Left kidney (tissue), 1 donor: ENCODE measurements at regions not wholly inside any gene's neighbourhood (a gene's known extent, or its start where the extent isn't known, plus 50 kb on each side); places are given as distances from the start of the nearest gene placed in this dataset.

Experiments used
- DNase-seq: peaks from one replicate; pipeline ENCODE4 v3.0.0-alpha.2; 2013

DNA sequence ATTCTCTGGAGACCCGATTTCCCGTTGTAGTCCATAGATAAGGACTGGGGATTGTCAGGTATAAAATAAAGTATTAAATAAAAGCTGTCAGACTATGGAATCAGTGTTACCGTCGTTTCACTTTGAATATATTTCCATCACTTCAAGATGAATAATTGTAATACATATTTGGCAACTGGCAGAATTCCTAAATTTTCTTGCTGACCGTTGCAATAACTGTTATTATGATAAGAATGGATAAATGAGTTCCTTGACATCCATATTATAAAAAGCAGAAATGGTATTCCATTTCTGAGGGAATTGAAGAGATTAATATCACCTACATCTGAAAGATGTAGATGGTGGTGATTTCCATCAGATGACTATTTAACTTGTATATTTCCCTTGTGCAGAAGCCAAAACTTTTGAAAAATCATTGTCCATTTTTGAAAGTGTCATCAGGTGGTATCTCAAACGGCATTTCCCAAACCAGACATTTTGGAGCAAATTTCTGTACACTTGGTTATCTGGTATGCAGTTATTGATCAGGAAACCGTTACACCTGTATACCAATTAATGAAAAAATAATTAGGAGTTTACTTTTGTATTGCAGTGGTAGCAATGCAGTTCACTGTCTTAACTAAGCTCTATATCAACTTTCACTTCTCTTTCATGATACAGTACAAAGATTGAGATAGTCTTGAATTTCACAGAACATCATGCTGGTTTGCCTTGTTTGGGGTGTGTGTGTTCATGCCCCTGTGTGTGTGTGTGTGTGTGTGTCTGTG lies 878.5 kb downstream of the PCDH18 start:
- DNase-seq: no peak

DNA sequence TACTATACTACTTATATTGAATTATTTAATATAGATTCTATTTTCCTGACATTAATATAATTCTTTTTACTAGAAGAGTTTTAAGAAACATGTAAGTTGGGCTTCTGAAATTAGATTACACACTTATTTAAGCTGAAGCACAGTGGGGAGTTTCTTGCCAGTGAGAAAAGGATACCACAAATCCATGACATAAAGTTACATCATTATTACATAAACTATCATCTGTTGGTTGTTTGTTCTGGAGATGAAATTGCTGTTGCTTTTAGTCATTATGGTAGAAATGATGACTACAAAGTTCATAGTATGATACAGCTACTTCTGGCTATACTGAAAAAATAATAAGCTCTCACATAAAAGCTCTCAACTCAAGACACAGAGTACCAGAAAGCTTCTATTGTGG lies 880.4 kb downstream of the PCDH18 start:
- DNase-seq: no peak

DNA sequence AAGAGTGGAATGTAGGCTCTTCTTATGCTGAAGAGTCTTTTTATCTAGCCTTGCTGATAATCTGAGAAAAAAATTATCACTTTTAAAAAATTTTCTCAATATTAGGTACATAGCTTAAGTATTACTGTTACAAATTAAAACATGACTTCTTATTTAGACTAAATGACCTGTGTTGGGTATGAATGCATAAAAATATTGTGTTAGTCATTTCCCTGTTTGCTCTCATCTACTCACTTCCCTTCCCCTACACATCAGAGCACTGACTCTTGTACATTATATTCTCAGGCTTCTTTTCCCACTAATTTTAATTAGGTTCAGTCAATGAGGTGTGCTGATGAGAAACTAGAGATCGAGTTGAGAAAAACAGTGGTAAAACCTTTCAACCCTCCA lies 881.0 kb downstream of the PCDH18 start:
- no peak for DNase-seq

DNA sequence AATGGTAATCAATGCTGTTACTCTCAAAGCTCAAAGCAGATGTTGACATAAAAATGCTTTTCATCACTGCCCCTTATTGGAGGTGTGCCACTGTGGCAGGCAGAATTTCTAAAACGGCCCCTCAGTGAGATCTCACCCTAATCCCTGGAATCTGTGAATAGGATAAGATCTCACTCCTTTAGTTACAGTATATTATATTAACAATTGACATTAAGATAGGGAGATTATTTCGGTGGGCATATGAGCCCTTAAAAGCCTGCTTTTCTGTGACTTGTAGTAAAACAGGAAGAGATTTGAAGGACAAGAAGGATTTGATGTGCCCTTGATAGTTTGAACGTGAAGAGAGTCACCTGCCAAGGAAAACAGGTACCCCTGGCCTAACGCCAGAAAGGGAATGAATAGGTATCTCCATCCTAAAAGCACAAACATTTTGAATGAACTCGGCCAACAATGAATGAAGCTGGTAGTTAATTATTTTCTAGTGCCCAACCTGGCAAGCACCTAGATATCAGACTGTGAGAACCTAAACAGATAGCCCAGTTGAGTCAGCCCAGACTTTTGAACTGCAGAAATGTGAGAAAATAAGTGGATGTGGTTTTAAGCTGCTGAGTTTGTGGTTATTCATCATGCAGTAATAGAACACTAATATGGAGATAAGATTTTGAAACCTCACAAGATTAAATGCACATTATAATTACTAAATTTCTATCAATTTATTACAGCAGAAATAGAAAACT lies 881.6 kb downstream of the PCDH18 start:
- DNase-seq: no peak

DNA sequence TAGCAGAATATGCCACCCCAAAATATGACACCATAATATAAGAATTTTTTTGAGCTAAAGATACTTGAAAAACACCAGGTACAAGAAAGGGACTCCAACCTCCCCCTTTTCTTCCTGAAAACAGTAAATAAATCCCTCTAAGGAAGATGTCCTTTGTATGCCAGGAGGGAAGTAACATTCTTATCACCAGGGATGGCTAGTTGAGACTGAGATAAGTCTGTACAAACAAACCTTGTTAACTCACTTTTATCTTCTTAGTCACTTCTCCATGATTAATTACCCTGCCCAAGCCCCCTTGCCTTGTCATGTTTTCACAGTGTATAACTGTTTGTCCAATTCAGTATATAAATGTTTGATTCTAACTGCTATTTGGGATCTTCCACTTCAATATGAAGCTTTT lies 888.0 kb downstream of the PCDH18 start:
- no peak for DNase-seq

DNA sequence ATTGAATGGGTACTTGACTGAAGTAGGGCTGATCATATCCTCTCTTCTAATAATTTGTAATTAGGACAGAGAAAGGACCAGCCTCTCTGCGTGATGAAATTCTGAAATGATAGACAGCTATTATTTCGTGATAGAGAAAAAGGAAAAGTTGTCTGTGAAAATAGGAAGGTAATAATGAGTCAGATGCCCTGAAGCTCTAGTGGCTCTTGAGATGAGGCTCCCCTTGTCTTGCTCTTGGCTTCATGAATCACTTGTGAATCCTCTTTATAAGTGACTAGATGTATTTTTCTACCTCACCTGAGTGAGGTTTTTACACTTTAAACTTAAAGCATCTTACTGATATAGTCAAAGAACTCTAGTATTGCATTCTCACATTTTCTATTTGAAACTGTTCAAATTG lies 888.9 kb downstream of the PCDH18 start:
- DNase-seq: no peak

DNA sequence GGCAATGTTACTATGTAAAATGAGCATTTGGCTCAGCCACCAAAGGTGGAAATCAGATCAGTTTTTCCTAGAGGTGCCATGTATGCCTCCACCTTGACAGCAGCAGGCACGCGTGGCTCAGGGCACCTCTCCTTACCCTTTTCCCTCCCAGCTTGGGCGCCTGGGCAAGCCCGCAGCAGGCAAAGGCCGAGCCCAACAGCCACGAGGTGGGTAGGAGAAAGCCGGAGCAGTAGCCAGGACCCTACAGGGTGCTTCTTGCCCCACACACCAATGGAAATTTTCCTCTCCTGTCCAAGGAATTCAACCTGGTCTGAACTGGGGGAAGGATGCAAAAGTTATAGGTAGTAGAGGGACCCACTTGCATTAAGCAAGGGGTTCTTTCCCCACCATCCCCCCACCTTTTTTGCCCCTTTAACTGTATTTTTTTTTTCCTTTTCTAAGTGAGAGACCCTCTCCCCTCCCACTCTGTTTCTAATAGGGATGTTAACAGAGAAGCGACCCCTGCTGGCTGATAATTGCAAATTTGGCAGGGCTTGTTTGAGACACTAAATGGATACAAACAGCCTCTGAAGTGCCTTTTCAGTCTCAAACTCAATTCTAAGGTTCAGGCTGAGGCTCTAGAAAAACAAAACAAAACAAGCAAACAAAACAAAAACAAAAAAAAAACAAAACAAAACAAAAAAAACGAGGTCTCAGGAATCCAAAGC lies 895.1 kb downstream of the PCDH18 start:
- no peak for DNase-seq

DNA sequence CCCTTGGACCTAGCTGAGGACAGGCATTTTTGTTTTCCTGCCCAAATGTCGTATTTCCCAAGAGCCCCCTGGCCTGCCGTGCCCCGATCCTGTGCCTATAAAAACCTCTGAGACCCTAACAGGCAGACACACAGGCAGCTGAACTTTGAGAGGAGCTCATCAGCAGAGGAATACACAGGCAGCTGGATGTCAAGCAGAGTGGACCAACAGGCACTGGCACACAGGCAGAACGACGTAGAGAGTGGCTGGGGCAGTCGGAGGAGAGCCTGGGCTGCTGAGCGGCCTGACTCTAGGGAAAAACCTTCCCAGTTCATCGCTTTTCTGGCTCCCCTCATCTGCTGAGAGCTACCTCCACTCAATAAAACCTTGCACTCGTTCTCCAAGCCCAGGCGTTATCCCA lies 896.1 kb downstream of the PCDH18 start:
- no peak for DNase-seq

DNA sequence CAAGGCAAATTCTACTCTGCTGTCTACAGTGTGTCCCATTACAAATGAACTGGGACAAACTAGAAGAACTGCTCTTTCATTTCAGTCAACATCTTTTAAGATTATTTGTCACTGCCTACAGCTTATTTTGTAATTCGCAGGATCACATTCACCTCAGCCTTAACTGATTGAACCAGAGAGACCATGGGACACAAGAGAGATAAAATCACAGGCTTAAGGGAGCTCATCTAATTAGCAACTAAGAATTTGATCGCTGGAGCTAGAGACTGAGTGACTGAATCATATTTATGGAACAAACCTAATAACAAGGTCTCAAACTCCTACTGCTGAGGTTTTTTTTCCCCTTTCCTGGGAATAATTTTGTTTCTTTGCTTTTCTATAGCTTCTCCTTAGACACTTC lies 898.2 kb downstream of the PCDH18 start:
- DNase-seq: no peak

DNA sequence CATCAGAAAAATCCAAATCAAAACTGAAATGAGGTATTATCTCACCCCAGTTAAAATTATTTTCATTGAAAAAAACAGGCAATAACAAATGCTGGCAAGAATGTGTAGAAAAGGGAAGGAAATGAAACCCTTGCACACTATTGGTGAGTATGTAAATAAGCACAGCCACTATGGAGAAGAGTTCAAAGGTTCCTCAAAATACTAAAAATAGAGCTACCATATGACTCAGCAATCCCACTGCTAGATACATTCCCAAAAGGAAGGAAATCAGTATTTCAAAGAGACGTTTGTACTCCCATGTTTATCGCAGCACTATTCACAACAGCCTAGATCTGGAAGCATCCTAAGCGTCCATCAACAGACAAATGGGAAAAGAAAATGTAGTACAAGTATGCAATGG lies 932.4 kb downstream of the PCDH18 start:
- DNase-seq: no peak

DNA sequence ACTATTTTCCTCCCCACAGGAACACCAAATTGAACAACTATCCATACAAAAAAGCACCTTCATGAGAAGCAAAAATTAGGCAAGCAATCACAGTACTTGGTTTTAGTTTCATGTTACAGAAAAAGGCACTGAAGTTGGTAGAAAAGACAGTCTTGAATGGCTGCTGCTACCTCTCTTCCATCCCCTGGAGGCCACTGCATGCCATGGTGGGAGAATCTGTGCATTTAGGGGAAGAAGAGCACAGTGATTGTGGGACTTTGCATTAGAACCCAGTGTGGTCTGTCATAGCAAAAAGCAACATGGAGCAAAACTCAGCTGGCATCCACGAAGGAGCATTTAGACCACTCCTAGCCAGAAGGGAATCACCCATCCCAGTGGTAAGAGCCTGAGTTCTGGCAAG lies 941.9 kb downstream of the PCDH18 start:
- no peak for DNase-seq

DNA sequence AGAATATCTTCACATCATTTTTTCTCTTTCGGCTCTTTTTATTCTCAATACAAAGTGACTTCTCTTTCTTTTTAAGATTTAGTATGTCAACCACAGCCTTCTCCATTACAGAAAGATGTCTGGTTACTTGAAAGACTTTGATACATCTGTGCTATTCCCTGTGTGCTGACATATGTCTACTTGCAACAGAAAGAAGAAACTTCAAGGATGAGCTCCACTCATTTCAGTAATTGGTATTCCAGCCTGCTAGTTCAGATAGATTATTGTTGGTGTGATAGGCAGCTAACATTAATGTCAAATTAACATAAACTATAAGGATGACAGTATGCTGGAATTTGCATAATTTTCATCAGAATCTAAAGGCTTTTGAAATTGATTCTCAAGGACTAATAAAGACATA lies 948.7 kb downstream of the PCDH18 start:
- DNase-seq: no peak

DNA sequence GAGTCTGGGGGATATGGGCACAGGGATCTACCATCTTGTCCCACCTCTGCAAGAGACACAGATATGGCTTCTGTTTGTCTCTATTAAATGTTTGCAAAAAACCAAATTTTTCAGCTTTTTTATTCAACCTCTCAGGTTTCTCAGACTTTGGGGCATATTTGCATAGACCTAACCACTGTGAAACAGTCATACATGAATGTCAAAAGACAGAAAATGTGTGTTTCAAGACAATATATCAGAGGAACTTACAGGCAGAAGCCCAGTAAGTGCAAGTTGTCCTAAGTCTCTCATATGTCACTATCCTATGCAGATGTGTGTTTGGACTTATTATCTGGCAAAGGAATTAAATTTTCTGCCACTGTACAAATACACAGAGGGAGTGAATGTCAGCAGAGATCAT lies 951.2 kb downstream of the PCDH18 start:
- DNase-seq: no peak

DNA sequence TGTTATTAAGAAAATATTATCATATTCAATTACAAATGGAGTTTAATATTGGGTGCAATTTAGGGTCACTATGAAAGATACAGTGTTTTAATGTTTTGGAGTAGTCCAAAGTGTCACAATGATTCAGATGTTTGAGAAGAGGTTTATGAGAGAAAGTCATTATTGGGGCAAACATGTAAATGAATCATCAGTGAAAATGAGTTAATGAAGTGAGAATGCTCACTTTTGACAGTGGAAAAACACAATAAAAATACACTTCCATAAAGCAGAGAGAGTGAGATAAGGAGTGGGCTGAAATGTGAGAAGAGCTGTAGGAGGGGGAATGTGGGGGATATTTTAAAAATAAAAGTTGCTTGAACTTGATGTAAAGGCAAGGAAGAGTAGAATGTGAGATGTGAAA lies 957.1 kb downstream of the PCDH18 start:
- DNase-seq: no peak

DNA sequence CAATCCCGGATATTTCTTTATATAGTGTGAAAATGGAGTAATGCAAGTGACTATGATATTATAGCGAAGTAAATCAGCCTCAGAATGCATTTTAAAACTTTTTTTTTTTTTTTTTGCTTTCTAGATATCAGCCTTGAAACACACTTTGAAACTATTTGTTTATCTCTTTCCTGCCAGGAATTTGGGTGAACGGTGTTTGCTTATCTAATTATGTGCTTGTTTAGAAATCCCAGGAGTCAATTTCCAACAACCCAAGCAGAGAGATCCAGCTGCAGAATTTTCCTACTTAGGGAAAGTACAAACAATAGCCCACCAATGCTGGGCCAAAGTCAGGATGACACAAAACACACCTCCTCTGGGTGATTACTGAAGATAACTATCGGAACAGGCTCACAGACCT lies 958.8 kb downstream of the PCDH18 start:
- no peak for DNase-seq

DNA sequence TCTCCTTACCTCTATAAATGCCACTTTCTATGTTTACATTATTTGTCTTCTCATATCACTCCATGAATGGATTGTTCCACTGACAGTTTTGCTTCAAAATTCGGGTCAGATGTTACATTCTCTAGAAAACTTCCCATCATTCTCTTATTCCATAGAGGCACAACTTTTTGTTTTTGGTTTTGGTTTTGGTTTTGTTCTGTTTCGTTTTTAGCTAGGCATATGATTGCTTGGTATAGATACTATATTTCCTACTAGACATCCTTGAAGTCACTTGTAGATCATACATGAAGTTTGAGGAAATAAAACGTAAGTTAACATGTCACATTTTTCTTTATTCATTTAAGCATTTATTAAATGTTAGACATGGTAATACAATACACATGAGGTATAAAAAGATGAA lies 961.0 kb downstream of the PCDH18 start:
- no peak for DNase-seq

DNA sequence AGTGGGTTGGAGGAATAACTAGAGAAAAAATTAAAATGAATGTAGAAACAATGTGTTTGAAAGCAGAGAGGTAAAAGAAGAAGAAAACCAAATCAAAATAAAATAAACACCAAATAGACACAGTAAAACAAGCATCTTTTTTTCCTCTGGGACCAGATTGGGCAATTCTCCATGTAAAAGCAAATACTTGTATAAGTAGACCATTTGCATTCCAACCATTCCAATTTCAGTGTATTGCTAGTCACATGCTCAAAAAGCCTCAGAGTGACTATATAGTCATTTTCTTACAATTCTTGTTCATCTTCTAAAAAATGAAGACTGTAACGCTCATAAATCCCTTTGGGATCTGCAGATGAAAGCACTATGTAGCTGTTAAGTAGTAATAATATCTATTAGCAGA lies 969.5 kb downstream of the PCDH18 start:
- no peak for DNase-seq

DNA sequence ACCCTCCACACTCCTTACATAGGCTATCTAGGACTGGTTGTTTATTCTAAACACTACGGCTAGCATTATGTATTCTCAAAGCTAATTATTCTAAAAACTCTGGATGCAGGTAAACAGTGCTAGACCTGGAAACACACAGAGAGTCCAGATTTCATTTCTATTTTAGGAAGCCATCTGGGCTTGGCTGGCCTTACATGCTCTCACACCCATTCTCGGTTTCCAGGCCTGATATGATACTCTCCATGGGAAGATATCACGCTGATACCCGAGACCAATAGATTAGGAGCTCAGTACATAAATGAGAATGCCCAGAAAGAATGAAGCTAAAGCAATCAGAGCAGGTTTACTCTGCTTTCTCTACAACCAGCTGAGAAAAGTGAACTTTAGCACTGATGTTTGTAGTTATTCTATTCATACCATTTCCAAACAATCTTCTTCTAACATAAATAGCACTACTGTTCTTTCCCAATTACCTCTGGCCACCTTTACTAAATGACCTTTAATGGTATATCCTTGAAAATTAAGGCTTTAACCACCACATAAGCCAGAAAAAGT lies 973.3 kb downstream of the PCDH18 start:
- DNase-seq: no peak

DNA sequence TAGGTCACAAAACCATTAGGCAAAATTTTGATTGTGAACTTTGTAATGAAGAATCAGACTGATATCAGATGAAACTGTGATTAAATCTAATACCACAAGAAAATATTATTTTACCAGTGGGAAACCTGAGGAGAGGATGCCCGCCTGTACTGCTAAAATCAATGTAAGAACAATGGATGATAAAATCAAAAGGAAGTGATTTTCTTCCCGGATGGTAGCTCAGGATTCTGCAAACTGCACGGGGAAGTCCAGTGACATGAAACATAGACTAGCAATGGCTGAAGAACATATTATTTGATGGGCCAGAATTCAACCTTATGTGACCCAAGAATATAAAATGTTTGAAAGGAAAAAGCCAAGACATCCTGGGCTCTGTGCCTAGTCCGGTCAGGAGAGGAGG lies 974.9 kb downstream of the PCDH18 start:
- no peak for DNase-seq

DNA sequence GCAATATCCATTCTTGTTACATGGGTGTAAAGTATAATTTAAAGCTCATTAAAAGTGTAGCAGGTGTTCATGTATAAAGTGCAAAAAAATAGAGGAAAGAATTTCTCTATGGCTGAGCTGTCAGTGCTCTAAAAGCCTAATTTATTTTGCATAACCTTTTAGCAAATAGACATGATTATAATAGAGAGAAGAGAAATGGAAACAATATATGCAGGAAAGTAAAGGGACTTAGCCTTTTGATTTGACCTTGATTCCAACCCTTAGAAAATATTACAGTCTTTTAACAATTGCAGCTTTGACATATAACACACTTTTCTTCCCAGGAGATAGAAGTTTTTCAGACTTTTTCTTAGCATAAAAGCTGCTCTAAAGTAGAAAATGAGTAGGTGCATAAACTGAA lies 978.3 kb downstream of the PCDH18 start:
- DNase-seq: no peak

DNA sequence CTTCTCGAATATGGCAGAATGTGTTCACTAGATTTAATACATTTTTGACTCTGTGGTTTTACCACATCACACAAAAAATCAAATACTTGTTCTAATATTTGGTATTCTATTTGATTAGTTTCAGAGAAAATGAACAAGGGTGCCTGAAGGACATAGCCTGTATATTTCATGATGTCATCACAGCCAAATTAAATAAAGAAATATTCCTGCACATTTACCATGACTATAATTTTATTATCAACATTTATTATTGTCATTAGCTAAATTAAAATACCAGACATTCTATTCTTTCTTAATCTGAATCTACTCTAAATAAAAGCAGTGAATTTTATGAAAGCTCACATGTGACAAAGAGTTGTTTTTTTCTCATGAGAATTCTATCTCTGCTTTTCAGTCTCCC lies 980.5 kb downstream of the PCDH18 start:
- DNase-seq: no peak

DNA sequence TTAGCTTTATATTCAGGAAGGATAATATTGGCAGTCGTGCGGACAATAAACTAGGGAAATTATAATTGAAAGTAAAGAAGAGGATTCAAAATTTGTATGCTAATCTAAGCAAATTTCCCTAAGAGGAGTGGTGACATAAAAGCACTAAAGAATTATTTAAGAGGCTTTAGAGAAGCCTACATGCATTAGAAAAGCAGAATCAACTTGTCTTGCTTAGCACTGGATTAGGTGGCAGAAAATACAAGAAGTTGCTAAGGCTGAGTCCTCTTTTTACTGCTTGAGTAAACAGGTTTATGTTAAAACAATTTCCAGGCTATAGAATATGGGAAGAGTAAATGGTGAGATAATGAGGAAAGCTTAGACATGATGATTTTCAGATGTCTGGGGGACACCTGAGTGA lies 991.5 kb downstream of the PCDH18 start:
- no peak for DNase-seq

DNA sequence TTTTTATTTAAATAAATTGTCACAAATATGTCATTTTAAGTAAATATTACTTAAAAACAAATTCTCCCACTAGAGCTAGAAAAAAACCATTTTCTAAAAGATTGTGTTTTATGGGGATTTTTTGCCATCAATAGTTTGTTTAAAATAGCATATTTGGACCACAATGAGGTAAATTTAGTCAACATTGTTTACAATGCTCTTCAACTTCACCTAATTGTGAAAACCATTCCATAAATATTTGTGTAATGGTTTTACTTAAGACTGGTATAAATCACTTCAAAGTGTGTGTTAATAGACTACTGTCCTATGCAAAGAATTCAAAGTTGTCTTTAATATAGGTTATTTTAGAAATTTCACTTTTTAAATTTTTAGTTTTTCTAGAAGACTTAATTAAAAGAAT lies 1004.2 kb downstream of the PCDH18 start:
- DNase-seq: no peak
